ENCODE measurements at regions not wholly inside any gene's neighbourhood (a gene's known extent, or its start where the extent isn't known, plus 50 kb on each side); places are given as distances from the start of the nearest gene placed in this dataset.

DNA sequence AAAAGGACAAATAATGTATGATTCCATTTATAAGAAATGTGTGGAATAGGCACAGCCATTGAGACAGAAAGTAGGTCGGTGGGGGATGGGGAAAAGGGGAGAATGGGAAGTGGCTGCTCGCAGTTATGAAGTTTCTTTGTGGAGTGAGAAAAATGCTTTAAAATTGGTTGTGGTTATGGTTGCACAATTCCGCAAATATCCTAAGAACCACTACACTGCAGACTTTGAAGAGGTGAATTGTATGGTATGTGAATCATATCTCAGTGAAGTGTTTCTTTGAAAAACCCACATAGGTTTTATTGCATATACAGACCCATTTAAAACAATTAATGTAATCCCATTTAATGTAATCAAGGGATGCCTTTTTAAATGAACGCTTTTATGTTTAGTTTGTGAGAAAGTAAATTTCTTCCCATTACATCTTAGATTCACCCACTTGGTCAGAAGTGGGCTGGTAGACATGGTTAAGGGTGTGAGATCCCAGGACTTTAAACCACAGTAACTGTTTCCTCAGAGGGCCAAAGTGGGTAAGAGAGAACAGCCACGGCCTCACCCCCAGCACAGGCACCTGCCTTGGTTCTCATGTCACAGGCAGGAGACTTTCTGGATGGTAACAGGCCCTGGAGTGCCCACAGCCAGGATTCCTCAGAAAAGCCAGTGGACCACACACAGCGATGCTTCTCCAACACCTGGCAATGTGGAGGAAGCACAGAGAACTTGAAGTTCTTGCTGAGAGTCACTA lies 119.3 kb upstream of the GJB6 start:
- WGBS, 4 donors = 82 to 87% (median 84%) methylated on average over 6 of the region's 6 CpGs
- DNase-seq = no peak
- H3K4me3 ChIP-seq = no peak overlapping the region
- no peaks in the 10 kb centered on the region for H3K27me3 ChIP-seq
- no peak for ATAC-seq
- intact Hi-C loops (cut with DNase I) = no loop called here
- no peaks in the 10 kb centered on the region for H3K4me1 ChIP-seq
- TF ChIP-seq, protein P1, sequence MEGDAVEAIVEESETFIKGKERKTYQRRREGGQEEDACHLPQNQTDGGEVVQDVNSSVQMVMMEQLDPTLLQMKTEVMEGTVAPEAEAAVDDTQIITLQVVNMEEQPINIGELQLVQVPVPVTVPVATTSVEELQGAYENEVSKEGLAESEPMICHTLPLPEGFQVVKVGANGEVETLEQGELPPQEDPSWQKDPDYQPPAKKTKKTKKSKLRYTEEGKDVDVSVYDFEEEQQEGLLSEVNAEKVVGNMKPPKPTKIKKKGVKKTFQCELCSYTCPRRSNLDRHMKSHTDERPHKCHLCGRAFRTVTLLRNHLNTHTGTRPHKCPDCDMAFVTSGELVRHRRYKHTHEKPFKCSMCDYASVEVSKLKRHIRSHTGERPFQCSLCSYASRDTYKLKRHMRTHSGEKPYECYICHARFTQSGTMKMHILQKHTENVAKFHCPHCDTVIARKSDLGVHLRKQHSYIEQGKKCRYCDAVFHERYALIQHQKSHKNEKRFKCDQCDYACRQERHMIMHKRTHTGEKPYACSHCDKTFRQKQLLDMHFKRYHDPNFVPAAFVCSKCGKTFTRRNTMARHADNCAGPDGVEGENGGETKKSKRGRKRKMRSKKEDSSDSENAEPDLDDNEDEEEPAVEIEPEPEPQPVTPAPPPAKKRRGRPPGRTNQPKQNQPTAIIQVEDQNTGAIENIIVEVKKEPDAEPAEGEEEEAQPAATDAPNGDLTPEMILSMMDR (IDR thresholded peaks at IDR 0.05) = no peak
- no peak for TF ChIP-seq POLR2A (IDR thresholded peaks at IDR 0.05)
- H3K36me3 ChIP-seq = no peaks in the 10 kb centered on the region
- H3K9me3 ChIP-seq = no peaks in the 10 kb centered on the region
- H3K27ac ChIP-seq = no peak overlapping the region

DNA sequence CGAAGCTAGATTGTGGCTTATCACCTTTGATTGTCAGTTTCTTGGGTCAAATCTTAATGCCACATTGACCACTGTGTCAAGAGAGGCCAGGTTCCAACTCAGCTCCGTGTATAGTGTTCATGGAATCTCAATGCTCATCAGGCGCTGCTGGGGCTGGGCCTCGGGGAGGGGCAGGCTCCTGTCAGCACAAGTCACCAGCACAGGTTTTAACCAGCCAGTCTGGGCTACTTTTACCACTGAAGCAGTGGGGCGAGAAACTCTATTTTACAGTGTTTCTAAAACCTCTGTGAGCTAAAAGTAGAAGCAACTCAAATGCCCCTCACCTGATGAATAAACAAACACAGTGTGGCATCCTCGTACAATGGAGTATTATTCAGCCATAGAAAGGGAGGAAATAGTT lies 118.7 kb upstream of the GJB6 start:
- ATAC-seq = no peak
- TF ChIP-seq, protein P1 (IDR thresholded peaks at IDR 0.05) = no peak
- no peak for TF ChIP-seq POLR2A (IDR thresholded peaks at IDR 0.05)
- Histone ChIP-seq H3K27me3 (no peaks in the 10 kb centered on the region), H3K9me3 (no peaks in the 10 kb centered on the region), H3K27ac (no peak overlapping the region), H3K4me1 (no peaks in the 10 kb centered on the region), H3K36me3 (no peaks in the 10 kb centered on the region), H3K4me3 (no peak overlapping the region)
- intact Hi-C loops (cut with DNase I) = no loop called here
- WGBS, 4 donors = 78 to 83% (median 81%) methylated on average over 6 of the region's 6 CpGs
- DNase-seq = no peak

GRCh38 chr13:20350382-20350763 lies 118.3 kb upstream of the GJB6 start:
- Histone ChIP-seq H3K36me3 (no peaks in the 10 kb centered on the region), H3K27me3 (no peaks in the 10 kb centered on the region), H3K4me1 (no peaks in the 10 kb centered on the region), H3K4me3 (no peak overlapping the region), H3K9me3 (no peaks in the 10 kb centered on the region), H3K27ac (no peak overlapping the region)
- 86 to 93% (median 88%) methylated on average over 3 of the region's 3 CpGs for WGBS, 4 donors
- TF ChIP-seq, protein P1 (IDR thresholded peaks at IDR 0.05) = no peak
- no peak for TF ChIP-seq POLR2A (IDR thresholded peaks at IDR 0.05)
- ATAC-seq = no peak
- intact Hi-C loops (cut with DNase I) = no loop called here
- no peak for DNase-seq

DNA sequence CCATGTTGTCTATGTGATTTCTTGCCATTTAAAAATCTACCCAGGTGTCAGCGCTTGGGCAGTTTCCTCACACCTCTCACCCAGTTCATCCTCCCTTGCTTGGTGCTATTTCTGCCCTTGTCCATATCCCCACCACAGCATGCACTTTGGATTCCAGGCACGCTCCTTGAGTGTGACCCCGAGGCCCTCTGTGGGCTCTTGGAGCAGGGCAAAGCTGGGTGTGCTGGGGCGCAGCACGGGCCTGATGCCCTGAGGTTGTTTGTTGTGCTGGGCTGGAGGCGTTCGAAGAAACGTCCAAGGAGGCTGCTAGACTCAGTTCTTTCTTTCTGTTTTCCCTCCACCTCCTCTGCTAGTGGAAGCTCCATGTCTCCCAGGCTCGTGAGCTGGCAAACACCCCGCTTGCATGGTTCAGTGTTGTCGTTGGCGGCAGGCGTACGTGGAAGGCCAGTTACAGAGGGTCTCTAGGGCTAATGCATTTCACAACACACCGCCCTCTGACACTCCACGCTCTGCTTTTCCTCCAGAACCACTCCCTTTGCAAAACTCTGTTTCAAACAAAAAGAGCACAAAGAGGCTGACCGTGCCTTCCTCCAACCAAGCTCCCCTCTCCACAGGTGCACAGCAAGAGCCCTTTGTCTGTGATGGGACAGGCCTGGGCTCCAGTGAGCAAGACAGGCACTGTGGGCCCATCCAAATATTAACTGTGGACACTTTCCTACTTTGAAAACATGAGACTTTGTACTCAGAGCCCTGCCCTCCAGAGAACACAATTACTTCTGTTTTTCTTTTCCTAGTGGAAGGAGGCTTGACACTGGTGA lies 117.7 kb upstream of the GJB6 start:
- no peak for ATAC-seq
- Histone ChIP-seq H3K4me3 (no peak overlapping the region), H3K36me3 (no peaks in the 10 kb centered on the region), H3K4me1 (no peaks in the 10 kb centered on the region), H3K9me3 (no peaks in the 10 kb centered on the region), H3K27ac (no peak overlapping the region), H3K27me3 (no peaks in the 10 kb centered on the region)
- WGBS, 4 donors = 77 to 81% (median 79%) methylated on average over 17 of the region's 17 CpGs
- TF ChIP-seq, protein P1 (IDR thresholded peaks at IDR 0.05) = no peak
- no peak for TF ChIP-seq POLR2A (IDR thresholded peaks at IDR 0.05)
- no peak for DNase-seq
- intact Hi-C loops (cut with DNase I) = no loop called here
